GM21737 (cell line): ENCODE measurements at regions not wholly inside any gene's neighbourhood (a gene's known extent, or its start where the extent isn't known, plus 50 kb on each side); places are given as distances from the start of the nearest gene placed in this dataset.

ENCODE experiments used
- ATAC-seq: cut with Tn5 transposase; IDR thresholded peaks from one replicate; pipeline ENCODE4 v1.9.1; 2021; ENCODE audit warnings: mild to moderate bottlenecking, moderate library complexity; ENCODE audit not compliant: unreplicated experiment

- no peak for ATAC-seq
Measured at GRCh38 chr13:80475718-80476117, 134.8 kb upstream of the SPRY2 start.

GRCh38 chr13:80473695-80474094 lies 132.8 kb upstream of the SPRY2 start:
- ATAC-seq, result no peak

- ATAC-seq, result no peak
Measured at GRCh38 chr13:80469853-80470381, 129.0 kb upstream of the SPRY2 start.

GRCh38 chr13:80469105-80469852 lies 128.4 kb upstream of the SPRY2 start:
- ATAC-seq, result no peak

- ATAC-seq, result no peak
Measured at GRCh38 chr13:80465321-80465720, 124.4 kb upstream of the SPRY2 start.

GRCh38 chr13:80463673-80464352 lies 122.9 kb upstream of the SPRY2 start:
- no peak for ATAC-seq

GRCh38 chr13:80462567-80462966 lies 121.6 kb upstream of the SPRY2 start:
- no peak for ATAC-seq

GRCh38 chr13:80462037-80462436 lies 121.1 kb upstream of the SPRY2 start:
- ATAC-seq, result no peak

- no peak for ATAC-seq
Measured at GRCh38 chr13:80458543-80458942, 117.6 kb upstream of the SPRY2 start.

- ATAC-seq, result peak; percentile 77
Measured at GRCh38 chr13:80454245-80454644, 113.3 kb upstream of the SPRY2 start.

GRCh38 chr13:80452279-80452678 lies 111.4 kb upstream of the SPRY2 start:
- no peak for ATAC-seq

GRCh38 chr13:80451641-80452040 lies 110.7 kb upstream of the SPRY2 start:
- ATAC-seq, result no peak

- no peak for ATAC-seq
Measured at GRCh38 chr13:80450386-80450785, 109.5 kb upstream of the SPRY2 start.

- ATAC-seq, result no peak
Measured at GRCh38 chr13:80448725-80449124, 107.8 kb upstream of the SPRY2 start.

GRCh38 chr13:80447747-80448146 lies 106.8 kb upstream of the SPRY2 start:
- ATAC-seq, result no peak

- ATAC-seq, result no peak
Measured at GRCh38 chr13:80444240-80445015, 103.5 kb upstream of the SPRY2 start.

- ATAC-seq, result no peak
Measured at GRCh38 chr13:80442609-80443008, 101.7 kb upstream of the SPRY2 start.

- no peak for ATAC-seq
Measured at GRCh38 chr13:80441968-80442367, 101.0 kb upstream of the SPRY2 start.

GRCh38 chr13:80438521-80438920 lies 97.6 kb upstream of the SPRY2 start:
- no peak for ATAC-seq

GRCh38 chr13:80437231-80437630 lies 96.3 kb upstream of the SPRY2 start:
- ATAC-seq, result no peak

GRCh38 chr13:80436571-80437169 lies 95.7 kb upstream of the SPRY2 start:
- no peak for ATAC-seq
